WTC11 (cell line): ENCODE measurements at regions not wholly inside any gene's neighbourhood (a gene's known extent, or its start where the extent isn't known, plus 50 kb on each side); places are given as distances from the start of the nearest gene placed in this dataset.

Experiments
- ATAC-seq: fragments of 200-7000 bp; cut with Tn5 transposase; 2 replicates; pipeline ENCODE4 v1.10.0; 2021; ENCODE audit warnings: mild to moderate bottlenecking, moderate library complexity
- CTCF ChIA-PET: fragments of 300-600 bp; sonication (Branson Sonifier 250); formaldehyde crosslinking; loops from one replicate; lab custom pipeline; 2021; ENCODE audit warnings: antibody characterized with exemption; lab: Charles Lee
- POLR2A ChIA-PET: fragments of 350-600 bp; sonication (Branson Sonifier 250); formaldehyde crosslinking; loops from one replicate; lab custom pipeline; 2021; ENCODE audit warnings: antibody characterized with exemption; lab: Charles Lee
- DNase-seq: peaks from one replicate; pipeline ENCODE4 v3.0.0; 2021; ENCODE audit warnings: low spot score
- H3K27ac Mint-ChIP-seq: 2 replicates; pipeline ENCODE4 v1.8.0; 2021; ENCODE audit warnings: mixed read lengths
- H3K27me3 Mint-ChIP-seq: 2 replicates; pipeline ENCODE4 v1.8.0; 2021; ENCODE audit warnings: low read depth, mild to moderate bottlenecking, moderate library complexity, mixed read lengths
- H3K36me3 Mint-ChIP-seq: 2 replicates; pipeline ENCODE4 v1.8.0; 2021; ENCODE audit warnings: mixed read lengths
- H3K4me1 Mint-ChIP-seq: 2 replicates; pipeline ENCODE4 v1.8.0; 2022; ENCODE audit warnings: mixed read lengths
- H3K4me3 Mint-ChIP-seq: 2 replicates; pipeline ENCODE4 v1.8.0; 2021; ENCODE audit warnings: mild to moderate bottlenecking, moderate library complexity, mixed read lengths
- H3K9me3 Mint-ChIP-seq: 2 replicates; pipeline ENCODE4 v1.8.0; 2021; ENCODE audit warnings: mixed read lengths
- CREB1 ChIP-seq: sonication (generic); formaldehyde crosslinking; IDR thresholded peaks from 2 replicates; pipeline ENCODE4 v1.8.0; 2023; ENCODE audit warnings: mild to moderate bottlenecking, missing genetic modification reagents
- MYBL2 ChIP-seq: sonication (generic); formaldehyde crosslinking; IDR thresholded peaks from 2 replicates; pipeline ENCODE4 v1.8.1; 2023; ENCODE audit warnings: mild to moderate bottlenecking, moderate library complexity, missing genetic modification reagents
- NFE2L1 ChIP-seq: sonication (generic); formaldehyde crosslinking; IDR thresholded peaks from 2 replicates; pipeline ENCODE4 v1.8.1; 2023; ENCODE audit warnings: missing genetic modification reagents
- RELA ChIP-seq: sonication (generic); formaldehyde crosslinking; IDR thresholded peaks from 2 replicates; pipeline ENCODE4 v1.8.1; 2022; ENCODE audit warnings: missing genetic modification reagents, mild to moderate bottlenecking, borderline replicate concordance
- RORB ChIP-seq: fragments of 250-450 bp; sonication (Bioruptor Pico); IDR thresholded peaks from 2 replicates; pipeline ENCODE4 v1.9.0; 2021; ENCODE audit warnings: mild to moderate bottlenecking
- ZNF396 ChIP-seq: fragments of 250-450 bp; sonication (Bioruptor Pico); IDR thresholded peaks from 2 replicates; pipeline ENCODE4 v1.8.0; 2021; ENCODE audit warnings: mild to moderate bottlenecking, moderate library complexity, borderline replicate concordance
- ZNF416 ChIP-seq: fragments of 250-450 bp; sonication (Bioruptor Pico); IDR thresholded peaks from 2 replicates; pipeline ENCODE4 v1.9.0; 2021; ENCODE audit warnings: mild to moderate bottlenecking, inconsistent platforms
- TF ChIP-seq, protein P1 (sequence below): fragments of 200-600 bp; IDR thresholded peaks from 2 replicates; pipeline ENCODE4 v1.8.0; 2022; ENCODE audit warnings: antibody characterized with exemption
- TF ChIP-seq, protein P2 (sequence below): sonication (generic); formaldehyde crosslinking; IDR thresholded peaks from 2 replicates; pipeline ENCODE4 v1.8.1; 2022; ENCODE audit warnings: low read depth, missing genetic modification reagents, borderline replicate concordance
- TF ChIP-seq, protein P3 (sequence below): sonication (generic); formaldehyde crosslinking; IDR thresholded peaks from 2 replicates; pipeline ENCODE4 v1.8.1; 2023; ENCODE audit warnings: mild to moderate bottlenecking, missing genetic modification reagents, moderate library complexity
- TF ChIP-seq, protein P4 (sequence below): fragments of 250-450 bp; sonication (Bioruptor Pico); IDR thresholded peaks from 2 replicates; pipeline ENCODE4 v2.1.2; 2022; ENCODE audit warnings: mild to moderate bottlenecking, moderate library complexity

DNA sequence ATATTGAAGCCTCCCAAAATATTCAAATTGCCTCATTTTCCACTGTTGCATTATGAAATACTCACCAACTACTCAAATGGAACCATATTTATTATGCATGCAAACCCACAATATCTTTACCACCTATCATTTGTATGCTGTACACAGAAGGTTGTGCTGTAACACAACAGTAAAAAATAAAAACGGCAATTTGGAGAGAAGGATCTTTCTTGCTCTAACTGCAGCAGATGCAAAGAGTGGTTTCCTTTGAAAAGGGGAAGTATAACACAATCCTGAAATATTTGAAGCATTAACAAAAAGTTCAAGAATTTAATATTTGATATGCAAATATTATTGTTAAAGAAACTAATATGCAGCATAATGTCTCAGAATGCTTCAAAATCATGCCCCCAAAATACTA, 244.5 kb upstream of the SUCLG2 start (continued):
- no peak for TF ChIP-seq ZNF396 (CRISPR knock-in tag)

DNA sequence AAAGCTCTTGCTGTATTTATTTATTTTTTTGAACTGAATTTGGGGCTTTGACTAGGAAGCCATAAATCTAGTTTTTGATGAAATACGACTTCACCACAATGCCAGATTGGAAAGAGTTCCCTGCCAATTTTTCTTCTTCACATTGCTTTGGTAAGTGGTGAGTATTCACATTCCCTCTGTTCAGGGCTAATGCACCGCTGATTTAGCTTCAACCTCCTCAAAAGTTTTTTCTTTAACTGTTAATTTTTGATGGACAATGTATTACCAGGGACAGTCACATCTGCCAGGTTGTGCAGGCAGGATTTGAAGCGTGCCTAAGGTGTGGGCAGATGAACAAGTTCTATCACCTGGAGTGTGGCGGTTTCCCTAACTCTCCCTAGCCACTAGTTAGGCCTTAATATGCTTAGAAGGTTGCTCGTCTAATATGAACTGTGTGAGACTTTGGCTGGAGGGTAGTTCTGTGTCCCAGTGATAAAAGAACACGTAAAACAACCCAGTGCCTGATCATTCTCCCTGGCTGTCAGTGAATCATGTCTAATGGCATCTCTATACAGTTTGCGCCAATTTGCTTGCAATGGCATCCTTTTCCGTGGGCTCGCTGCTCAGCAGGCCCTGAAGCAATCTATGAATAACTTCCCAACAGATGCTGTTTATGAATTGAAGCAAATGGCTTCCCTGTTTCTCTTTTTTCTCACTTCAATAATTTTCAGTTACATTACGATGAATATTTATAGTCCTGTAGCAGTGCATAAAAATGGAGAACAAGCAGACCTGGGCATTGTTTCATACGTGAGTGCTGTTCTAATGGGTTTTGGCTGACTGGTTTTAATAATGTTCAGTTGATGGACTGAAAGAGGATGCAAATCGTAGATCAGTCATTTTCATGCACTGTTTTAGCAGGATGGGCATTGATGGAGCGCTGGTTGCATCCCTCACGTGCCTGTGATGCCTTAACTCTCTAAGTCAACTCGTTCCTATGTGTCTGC, 243.2 kb upstream of the SUCLG2 start:
- no peak overlapping the region for H3K27ac Mint-ChIP-seq
- H3K4me3 Mint-ChIP-seq = no peak overlapping the region
- TF ChIP-seq, protein P1, sequence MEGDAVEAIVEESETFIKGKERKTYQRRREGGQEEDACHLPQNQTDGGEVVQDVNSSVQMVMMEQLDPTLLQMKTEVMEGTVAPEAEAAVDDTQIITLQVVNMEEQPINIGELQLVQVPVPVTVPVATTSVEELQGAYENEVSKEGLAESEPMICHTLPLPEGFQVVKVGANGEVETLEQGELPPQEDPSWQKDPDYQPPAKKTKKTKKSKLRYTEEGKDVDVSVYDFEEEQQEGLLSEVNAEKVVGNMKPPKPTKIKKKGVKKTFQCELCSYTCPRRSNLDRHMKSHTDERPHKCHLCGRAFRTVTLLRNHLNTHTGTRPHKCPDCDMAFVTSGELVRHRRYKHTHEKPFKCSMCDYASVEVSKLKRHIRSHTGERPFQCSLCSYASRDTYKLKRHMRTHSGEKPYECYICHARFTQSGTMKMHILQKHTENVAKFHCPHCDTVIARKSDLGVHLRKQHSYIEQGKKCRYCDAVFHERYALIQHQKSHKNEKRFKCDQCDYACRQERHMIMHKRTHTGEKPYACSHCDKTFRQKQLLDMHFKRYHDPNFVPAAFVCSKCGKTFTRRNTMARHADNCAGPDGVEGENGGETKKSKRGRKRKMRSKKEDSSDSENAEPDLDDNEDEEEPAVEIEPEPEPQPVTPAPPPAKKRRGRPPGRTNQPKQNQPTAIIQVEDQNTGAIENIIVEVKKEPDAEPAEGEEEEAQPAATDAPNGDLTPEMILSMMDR = no peak
- TF ChIP-seq, protein P2, sequence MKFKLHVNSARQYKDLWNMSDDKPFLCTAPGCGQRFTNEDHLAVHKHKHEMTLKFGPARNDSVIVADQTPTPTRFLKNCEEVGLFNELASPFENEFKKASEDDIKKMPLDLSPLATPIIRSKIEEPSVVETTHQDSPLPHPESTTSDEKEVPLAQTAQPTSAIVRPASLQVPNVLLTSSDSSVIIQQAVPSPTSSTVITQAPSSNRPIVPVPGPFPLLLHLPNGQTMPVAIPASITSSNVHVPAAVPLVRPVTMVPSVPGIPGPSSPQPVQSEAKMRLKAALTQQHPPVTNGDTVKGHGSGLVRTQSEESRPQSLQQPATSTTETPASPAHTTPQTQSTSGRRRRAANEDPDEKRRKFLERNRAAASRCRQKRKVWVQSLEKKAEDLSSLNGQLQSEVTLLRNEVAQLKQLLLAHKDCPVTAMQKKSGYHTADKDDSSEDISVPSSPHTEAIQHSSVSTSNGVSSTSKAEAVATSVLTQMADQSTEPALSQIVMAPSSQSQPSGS (CRISPR knock-in tag) = no peak
- TF ChIP-seq, protein P3, sequence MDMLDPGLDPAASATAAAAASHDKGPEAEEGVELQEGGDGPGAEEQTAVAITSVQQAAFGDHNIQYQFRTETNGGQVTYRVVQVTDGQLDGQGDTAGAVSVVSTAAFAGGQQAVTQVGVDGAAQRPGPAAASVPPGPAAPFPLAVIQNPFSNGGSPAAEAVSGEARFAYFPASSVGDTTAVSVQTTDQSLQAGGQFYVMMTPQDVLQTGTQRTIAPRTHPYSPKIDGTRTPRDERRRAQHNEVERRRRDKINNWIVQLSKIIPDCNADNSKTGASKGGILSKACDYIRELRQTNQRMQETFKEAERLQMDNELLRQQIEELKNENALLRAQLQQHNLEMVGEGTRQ (CRISPR knock-in tag) = no peak
- TF ChIP-seq RELA (CRISPR knock-in tag) = no peak
- TF ChIP-seq, all 79 proteins: peak for 0
- no peaks in the 10 kb centered on the region for H3K4me1 Mint-ChIP-seq
- DNase-seq (no peak), ATAC-seq (no peak)
- H3K9me3 Mint-ChIP-seq = no peaks in the 10 kb centered on the region
- H3K27me3 Mint-ChIP-seq = no peaks in the 10 kb centered on the region
- no peaks in the 10 kb centered on the region for H3K36me3 Mint-ChIP-seq
- ChIA-PET POLR2A (no interaction called here), CTCF (no interaction called here)

DNA sequence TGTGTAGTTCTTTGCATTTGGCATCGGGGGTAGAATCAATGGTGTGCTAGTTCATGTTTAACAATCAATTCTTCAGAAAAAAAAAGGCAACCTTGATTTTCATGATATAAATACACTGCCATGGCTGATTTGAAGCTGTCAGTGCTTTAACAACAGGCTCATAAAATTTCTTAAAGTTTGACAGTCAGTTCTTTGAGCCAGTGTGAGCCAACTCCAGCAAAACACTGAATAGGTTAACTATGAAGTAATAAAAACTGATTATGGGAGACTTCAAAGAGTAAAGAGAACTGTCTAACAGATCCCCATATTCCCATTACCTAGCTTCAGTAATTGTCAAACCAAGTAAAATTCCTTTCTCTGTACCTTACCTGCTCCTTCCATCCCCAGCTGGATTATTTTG, 241.7 kb upstream of the SUCLG2 start:
- Mint-ChIP-seq H3K27me3 (no peaks in the 10 kb centered on the region), H3K9me3 (0 out of 2 replicates have a peak, but pooled peaks cover 4% of the 10 kb centered on the region), H3K4me3 (no peak overlapping the region), H3K36me3 (no peaks in the 10 kb centered on the region), H3K27ac (no peak overlapping the region), H3K4me1 (no peaks in the 10 kb centered on the region)
- DNase-seq (no peak), ATAC-seq (no peak)
- ChIA-PET CTCF (no interaction called here), POLR2A (no interaction called here)
- TF ChIP-seq NFE2L1 = no peak
- TF ChIP-seq, protein P1 = no peak
- TF ChIP-seq RELA (CRISPR knock-in tag) = no peak
- no peak for TF ChIP-seq CREB1 (CRISPR knock-in tag)
- TF ChIP-seq, protein P4, sequence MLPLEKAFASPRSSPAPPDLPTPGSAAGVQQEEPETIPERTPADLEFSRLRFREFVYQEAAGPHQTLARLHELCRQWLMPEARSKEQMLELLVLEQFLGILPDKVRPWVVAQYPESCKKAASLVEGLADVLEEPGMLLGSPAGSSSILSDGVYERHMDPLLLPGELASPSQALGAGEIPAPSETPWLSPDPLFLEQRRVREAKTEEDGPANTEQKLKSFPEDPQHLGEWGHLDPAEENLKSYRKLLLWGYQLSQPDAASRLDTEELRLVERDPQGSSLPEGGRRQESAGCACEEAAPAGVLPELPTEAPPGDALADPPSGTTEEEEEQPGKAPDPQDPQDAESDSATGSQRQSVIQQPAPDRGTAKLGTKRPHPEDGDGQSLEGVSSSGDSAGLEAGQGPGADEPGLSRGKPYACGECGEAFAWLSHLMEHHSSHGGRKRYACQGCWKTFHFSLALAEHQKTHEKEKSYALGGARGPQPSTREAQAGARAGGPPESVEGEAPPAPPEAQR (CRISPR knock-in tag) = no peak
- no peak for TF ChIP-seq MYBL2 (CRISPR knock-in tag)
- no peak for TF ChIP-seq RORB (CRISPR knock-in tag)
- no peak for TF ChIP-seq ZNF416 (CRISPR knock-in tag)
